GM23338 (cell line): ENCODE measurements at regions not wholly inside any gene's neighbourhood (a gene's known extent, or its start where the extent isn't known, plus 50 kb on each side); places are given as distances from the start of the nearest gene placed in this dataset.

Source experiments
- CREB1 ChIP-seq: fragments of 250-450 bp; sonication (Bioruptor Pico); IDR thresholded peaks from 2 replicates; pipeline ENCODE4 v1.5.0; 2020; ENCODE audit warnings: low read depth, mild to moderate bottlenecking, moderate library complexity
- CTCF ChIP-seq, 2 experiments: fragments of 200-600 bp in 1 of 2; sonication (generic) in 1 of 2; conservative IDR thresholded peaks; 2 replicates each; pipeline versions ENCODE4 v1.5.1 to v1.6.1; 2016 to 2017; ENCODE audit warnings: antibody characterized with exemption in 2 of 2, low read depth in 2 of 2, mild to moderate bottlenecking in 2 of 2, moderate library complexity in 1 of 2
- EZH2 ChIP-seq: fragments of 200-600 bp; sonication (generic); IDR thresholded peaks from one replicate; pipeline ENCODE4 v1.8.0; 2017; ENCODE audit warnings: antibody characterized with exemption, mild to moderate bottlenecking, low read depth; ENCODE audit not compliant: unreplicated experiment
- JUNB ChIP-seq: IDR thresholded peaks from one replicate; pipeline ENCODE4 v1.6.1; 2016; ENCODE audit warnings: antibody characterized with exemption; ENCODE audit not compliant: unreplicated experiment
- NANOG ChIP-seq: IDR thresholded peaks from 2 replicates; pipeline ENCODE4 v1.6.1; 2016; ENCODE audit warnings: antibody characterized with exemption, borderline replicate concordance
- ZNF331 ChIP-seq: fragments of 250-450 bp; sonication (Bioruptor Pico); IDR thresholded peaks from 2 replicates; pipeline ENCODE4 v1.5.0; 2020; ENCODE audit warnings: low read depth, mild to moderate bottlenecking, moderate library complexity
- TF ChIP-seq, protein P1 (sequence below): fragments of 250-450 bp; sonication (Bioruptor Pico); IDR thresholded peaks from 2 replicates; pipeline ENCODE4 v1.5.0; 2020; ENCODE audit warnings: mild to moderate bottlenecking, moderate library complexity
- TF ChIP-seq, protein P2 (sequence below): IDR thresholded peaks from one replicate; pipeline ENCODE4 v1.6.1; 2018; ENCODE audit warnings: antibody characterized with exemption; ENCODE audit not compliant: unreplicated experiment

- TF ChIP-seq, protein P1, sequence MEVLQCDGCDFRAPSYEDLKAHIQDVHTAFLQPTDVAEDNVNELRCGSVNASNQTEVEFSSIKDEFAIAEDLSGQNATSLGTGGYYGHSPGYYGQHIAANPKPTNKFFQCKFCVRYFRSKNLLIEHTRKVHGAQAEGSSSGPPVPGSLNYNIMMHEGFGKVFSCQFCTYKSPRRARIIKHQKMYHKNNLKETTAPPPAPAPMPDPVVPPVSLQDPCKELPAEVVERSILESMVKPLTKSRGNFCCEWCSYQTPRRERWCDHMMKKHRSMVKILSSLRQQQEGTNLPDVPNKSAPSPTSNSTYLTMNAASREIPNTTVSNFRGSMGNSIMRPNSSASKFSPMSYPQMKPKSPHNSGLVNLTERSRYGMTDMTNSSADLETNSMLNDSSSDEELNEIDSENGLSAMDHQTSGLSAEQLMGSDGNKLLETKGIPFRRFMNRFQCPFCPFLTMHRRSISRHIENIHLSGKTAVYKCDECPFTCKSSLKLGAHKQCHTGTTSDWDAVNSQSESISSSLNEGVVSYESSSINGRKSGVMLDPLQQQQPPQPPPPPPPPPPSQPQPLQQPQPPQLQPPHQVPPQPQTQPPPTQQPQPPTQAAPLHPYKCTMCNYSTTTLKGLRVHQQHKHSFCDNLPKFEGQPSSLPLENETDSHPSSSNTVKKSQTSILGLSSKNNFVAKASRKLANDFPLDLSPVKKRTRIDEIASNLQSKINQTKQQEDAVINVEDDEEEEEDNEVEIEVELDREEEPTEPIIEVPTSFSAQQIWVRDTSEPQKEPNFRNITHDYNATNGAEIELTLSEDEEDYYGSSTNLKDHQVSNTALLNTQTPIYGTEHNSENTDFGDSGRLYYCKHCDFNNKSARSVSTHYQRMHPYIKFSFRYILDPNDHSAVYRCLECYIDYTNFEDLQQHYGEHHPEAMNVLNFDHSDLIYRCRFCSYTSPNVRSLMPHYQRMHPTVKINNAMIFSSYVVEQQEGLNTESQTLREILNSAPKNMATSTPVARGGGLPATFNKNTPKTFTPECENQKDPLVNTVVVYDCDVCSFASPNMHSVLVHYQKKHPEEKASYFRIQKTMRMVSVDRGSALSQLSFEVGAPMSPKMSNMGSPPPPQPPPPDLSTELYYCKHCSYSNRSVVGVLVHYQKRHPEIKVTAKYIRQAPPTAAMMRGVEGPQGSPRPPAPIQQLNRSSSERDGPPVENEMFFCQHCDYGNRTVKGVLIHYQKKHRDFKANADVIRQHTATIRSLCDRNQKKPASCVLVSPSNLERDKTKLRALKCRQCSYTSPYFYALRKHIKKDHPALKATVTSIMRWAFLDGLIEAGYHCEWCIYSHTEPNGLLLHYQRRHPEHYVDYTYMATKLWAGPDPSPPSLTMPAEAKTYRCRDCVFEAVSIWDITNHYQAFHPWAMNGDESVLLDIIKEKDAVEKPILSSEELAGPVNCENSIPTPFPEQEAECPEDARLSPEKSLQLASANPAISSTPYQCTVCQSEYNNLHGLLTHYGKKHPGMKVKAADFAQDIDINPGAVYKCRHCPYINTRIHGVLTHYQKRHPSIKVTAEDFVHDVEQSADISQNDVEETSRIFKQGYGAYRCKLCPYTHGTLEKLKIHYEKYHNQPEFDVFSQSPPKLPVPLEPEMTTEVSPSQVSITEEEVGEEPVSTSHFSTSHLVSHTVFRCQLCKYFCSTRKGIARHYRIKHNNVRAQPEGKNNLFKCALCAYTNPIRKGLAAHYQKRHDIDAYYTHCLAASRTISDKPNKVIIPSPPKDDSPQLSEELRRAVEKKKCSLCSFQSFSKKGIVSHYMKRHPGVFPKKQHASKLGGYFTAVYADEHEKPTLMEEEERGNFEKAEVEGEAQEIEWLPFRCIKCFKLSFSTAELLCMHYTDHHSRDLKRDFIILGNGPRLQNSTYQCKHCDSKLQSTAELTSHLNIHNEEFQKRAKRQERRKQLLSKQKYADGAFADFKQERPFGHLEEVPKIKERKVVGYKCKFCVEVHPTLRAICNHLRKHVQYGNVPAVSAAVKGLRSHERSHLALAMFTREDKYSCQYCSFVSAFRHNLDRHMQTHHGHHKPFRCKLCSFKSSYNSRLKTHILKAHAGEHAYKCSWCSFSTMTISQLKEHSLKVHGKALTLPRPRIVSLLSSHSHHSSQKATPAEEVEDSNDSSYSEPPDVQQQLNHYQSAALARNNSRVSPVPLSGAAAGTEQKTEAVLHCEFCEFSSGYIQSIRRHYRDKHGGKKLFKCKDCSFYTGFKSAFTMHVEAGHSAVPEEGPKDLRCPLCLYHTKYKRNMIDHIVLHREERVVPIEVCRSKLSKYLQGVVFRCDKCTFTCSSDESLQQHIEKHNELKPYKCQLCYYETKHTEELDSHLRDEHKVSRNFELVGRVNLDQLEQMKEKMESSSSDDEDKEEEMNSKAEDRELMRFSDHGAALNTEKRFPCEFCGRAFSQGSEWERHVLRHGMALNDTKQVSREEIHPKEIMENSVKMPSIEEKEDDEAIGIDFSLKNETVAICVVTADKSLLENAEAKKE (CRISPR knock-in tag), result no peak
- TF ChIP-seq NANOG (no peak), EZH2 (no peak), ZNF331 (CRISPR knock-in tag) (no peak), CTCF (conservative IDR thresholded peaks at IDR 0.05; ENCODE audit: low read depth in 2 of 2) (no peak), CREB1 (CRISPR knock-in tag) (no peak), JUNB (no peak)
- TF ChIP-seq, protein P2, sequence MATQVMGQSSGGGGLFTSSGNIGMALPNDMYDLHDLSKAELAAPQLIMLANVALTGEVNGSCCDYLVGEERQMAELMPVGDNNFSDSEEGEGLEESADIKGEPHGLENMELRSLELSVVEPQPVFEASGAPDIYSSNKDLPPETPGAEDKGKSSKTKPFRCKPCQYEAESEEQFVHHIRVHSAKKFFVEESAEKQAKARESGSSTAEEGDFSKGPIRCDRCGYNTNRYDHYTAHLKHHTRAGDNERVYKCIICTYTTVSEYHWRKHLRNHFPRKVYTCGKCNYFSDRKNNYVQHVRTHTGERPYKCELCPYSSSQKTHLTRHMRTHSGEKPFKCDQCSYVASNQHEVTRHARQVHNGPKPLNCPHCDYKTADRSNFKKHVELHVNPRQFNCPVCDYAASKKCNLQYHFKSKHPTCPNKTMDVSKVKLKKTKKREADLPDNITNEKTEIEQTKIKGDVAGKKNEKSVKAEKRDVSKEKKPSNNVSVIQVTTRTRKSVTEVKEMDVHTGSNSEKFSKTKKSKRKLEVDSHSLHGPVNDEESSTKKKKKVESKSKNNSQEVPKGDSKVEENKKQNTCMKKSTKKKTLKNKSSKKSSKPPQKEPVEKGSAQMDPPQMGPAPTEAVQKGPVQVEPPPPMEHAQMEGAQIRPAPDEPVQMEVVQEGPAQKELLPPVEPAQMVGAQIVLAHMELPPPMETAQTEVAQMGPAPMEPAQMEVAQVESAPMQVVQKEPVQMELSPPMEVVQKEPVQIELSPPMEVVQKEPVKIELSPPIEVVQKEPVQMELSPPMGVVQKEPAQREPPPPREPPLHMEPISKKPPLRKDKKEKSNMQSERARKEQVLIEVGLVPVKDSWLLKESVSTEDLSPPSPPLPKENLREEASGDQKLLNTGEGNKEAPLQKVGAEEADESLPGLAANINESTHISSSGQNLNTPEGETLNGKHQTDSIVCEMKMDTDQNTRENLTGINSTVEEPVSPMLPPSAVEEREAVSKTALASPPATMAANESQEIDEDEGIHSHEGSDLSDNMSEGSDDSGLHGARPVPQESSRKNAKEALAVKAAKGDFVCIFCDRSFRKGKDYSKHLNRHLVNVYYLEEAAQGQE, result no peak
Observed at GRCh38 chr5:56668996-56669395, 146.4 kb upstream of the MAP3K1 start (continued).
